Neural cell (in vitro differentiated cells): ENCODE measurements at regions not wholly inside any gene's neighbourhood (a gene's known extent, or its start where the extent isn't known, plus 50 kb on each side); places are given as distances from the start of the nearest gene placed in this dataset.

Source experiments
- EZH2 ChIP-seq: fragments of 200-600, 300-800 bp; shearing (Covaris generic), sonication (generic); IDR thresholded peaks from 2 replicates; pipeline ENCODE4 v1.6.1; 2014; ENCODE audit warnings: antibody characterized with exemption, low read length, borderline replicate concordance, mild to moderate bottlenecking; ENCODE audit not compliant: insufficient read depth, poor library complexity, severe bottlenecking
- POLR2AphosphoS5 ChIP-seq: IDR thresholded peaks from 2 replicates; pipeline ENCODE4 v1.6.1; 2012
- RAD21 ChIP-seq: fragments of 450-650 bp; conservative IDR thresholded peaks from 2 replicates; pipeline ENCODE4 v1.6.1; 2014; ENCODE audit warnings: antibody characterized with exemption, mild to moderate bottlenecking, moderate library complexity
- TF ChIP-seq, protein P1 (sequence below): fragments of 450-650 bp; IDR thresholded peaks from 2 replicates; pipeline ENCODE4 v1.5.1; 2014; ENCODE audit warnings: antibody characterized with exemption, mild to moderate bottlenecking, moderate library complexity; ENCODE audit not compliant: poor library complexity, severe bottlenecking

DNA sequence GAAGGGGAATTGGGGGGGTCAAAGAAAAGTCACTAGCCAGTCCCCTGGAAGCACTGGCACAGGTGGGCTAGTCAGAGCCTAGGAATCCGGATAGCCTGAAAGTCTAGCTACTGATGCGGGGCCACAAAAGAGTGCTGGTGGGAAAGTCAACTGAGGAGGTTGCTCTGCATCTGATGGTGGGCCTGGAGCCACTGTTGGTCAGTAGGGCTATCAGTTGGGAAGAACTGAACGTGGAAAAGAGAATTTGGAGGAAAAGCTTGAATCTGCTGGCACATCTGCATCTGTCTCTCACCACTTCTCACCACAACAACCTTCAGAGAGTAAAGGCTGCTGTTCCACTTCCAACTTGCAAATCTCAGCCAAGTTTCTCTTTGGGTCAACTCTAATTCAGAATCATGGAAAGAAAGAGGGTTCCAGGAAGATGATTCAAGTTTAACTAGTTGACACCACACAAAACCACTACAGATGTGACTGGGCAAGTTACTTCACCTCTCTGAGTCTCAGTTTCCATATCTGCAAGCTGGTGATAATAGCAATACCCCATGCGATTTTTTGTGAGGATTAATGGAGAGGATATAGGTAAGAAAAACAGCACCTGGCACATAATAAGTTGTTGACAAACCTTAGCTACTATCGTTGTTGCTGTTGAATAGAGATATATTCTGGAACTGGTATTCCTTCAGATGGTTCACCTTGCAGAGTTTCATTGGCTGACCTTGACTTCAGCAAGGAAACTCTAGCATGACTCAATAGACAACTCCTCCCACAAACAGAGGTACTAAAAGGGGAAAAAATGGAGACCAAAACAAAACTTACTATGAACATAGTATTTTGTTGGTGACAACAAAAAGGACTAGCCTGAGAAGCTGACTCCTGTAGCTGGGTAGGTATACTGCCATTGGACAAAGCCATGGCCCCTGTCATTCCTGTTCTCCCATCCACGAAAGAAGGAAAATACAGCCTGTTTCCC is 280.2 kb upstream of the STT3B start:
- TF ChIP-seq, protein P1, sequence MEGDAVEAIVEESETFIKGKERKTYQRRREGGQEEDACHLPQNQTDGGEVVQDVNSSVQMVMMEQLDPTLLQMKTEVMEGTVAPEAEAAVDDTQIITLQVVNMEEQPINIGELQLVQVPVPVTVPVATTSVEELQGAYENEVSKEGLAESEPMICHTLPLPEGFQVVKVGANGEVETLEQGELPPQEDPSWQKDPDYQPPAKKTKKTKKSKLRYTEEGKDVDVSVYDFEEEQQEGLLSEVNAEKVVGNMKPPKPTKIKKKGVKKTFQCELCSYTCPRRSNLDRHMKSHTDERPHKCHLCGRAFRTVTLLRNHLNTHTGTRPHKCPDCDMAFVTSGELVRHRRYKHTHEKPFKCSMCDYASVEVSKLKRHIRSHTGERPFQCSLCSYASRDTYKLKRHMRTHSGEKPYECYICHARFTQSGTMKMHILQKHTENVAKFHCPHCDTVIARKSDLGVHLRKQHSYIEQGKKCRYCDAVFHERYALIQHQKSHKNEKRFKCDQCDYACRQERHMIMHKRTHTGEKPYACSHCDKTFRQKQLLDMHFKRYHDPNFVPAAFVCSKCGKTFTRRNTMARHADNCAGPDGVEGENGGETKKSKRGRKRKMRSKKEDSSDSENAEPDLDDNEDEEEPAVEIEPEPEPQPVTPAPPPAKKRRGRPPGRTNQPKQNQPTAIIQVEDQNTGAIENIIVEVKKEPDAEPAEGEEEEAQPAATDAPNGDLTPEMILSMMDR, result no peak
- TF ChIP-seq RAD21 (no peak), POLR2AphosphoS5 (no peak), EZH2 (no peak)
